Immature natural killer cell (primary cell): ENCODE measurements at regions not wholly inside any gene's neighbourhood (a gene's known extent, or its start where the extent isn't known, plus 50 kb on each side); places are given as distances from the start of the nearest gene placed in this dataset.
A peak's percentile ranks its signal among the peaks of the same experiment; 100 is the strongest.

Experiments
- DNase-seq, 3 donors: peaks; one replicate each; pipeline ENCODE4 v3.0.0; 2022; ENCODE audit warnings: mixed read lengths in 1 of 3
- H3K27ac Mint-ChIP-seq, 6 donors: one replicate each; pipeline ENCODE4 v1.8.0; 2020; ENCODE audit warnings: mixed read lengths in 6 of 6, mild to moderate bottlenecking in 5 of 6, inconsistent platforms in 4 of 6, moderate library complexity in 3 of 6
- H3K27me3 Mint-ChIP-seq, 3 donors: one replicate each; pipeline ENCODE4 v1.8.0; 2020 to 2021; ENCODE audit warnings: low read depth in 3 of 3, mild to moderate bottlenecking in 3 of 3, mixed read lengths in 3 of 3, moderate library complexity in 3 of 3, inconsistent platforms in 1 of 3
- H3K36me3 Mint-ChIP-seq, 3 donors: one replicate each; pipeline ENCODE4 v1.8.0; 2020; ENCODE audit warnings: mixed read lengths in 3 of 3, inconsistent platforms in 2 of 3, mild to moderate bottlenecking in 2 of 3
- H3K4me1 Mint-ChIP-seq, 2 donors: one replicate each; pipeline ENCODE4 v1.8.0; 2020; ENCODE audit warnings: inconsistent platforms in 2 of 2, mild to moderate bottlenecking in 2 of 2, mixed read lengths in 2 of 2, moderate library complexity in 1 of 2
- H3K4me3 Mint-ChIP-seq, 5 donors: one replicate each; pipeline ENCODE4 v1.8.0; 2020; ENCODE audit warnings: mild to moderate bottlenecking in 5 of 5, mixed read lengths in 5 of 5, inconsistent platforms in 3 of 5, moderate library complexity in 3 of 5
- H3K9me3 Mint-ChIP-seq, 6 donors: one replicate each; pipeline ENCODE4 v1.8.0; 2020; ENCODE audit warnings: mild to moderate bottlenecking in 6 of 6, mixed read lengths in 6 of 6, inconsistent platforms in 4 of 6, moderate library complexity in 3 of 6

DNA sequence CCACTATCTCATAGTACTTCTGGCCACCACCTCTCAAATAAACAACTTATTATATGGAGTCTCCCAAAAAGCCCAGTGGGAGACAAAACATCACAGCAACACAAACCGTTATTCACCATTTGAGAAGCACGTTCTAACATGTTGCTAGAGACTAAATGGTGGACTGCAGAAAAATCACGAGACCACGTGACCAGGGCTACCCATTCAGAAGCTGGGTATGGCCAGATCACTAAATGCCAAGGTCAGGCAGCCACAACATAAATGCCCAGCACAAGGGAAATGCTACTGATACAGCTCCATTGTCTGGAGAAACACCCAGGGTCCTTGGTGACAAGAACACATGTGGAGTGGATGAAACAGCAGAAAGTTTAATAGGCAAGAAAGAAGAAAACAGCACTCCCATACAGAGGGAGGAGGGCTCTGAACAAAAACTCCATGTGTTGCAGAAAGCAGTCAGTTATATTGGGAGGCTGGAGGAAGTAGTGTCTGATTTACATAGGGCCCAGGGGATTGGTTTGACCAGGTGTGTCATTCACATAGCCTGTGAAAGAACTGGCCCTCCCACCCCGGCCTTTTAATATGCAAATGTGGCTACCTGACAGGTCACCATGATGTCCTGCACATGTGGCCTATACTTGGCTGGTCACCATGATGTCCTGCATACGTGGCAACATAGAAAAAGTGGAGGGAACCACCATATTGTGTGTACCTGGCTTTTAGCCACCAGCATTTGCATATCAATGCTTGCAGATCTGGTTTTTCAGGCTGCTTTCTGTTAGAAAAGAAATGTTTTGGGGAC is 97.2 kb downstream of the TRIM36 start:
- Mint-ChIP-seq H3K27ac (no peak overlapping the region), H3K9me3 (no peaks in the 10 kb centered on the region), H3K4me1 (peaks cover 27 to 35% of the 10 kb centered on the region in 2 donors), H3K36me3 (no peaks in the 10 kb centered on the region), H3K27me3 (peaks cover 2 to 11% (median 7%) of the 10 kb centered on the region in 3 donors), H3K4me3 (no peak overlapping the region)
- DNase-seq, result no peak

DNA sequence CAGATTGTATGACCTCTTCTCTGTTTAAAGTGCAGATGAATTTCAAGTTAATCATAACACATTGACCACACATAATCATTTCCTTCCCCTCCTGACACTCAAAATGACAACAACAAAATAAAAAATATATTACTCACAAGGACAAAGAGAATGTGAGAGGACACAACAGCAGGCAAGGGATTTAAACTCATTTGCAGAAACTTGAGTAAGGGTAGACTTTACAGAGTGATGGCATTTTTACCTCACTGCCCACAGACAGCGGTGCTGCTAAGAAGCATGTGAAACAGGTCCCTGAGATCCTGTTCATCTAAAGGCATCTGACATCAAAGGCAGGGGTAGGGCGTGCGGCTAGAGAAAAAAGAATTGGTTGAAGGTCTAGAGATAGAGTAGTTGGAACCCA is 99.0 kb downstream of the TRIM36 start:
- peak in 1 of 3 donors; percentile 2 for DNase-seq
- Mint-ChIP-seq H3K4me3 (peak overlapping the region in 3 of 5 donors; percentile 1 to 64 (median 7)), H3K27me3 (peaks cover 2 to 11% (median 7%) of the 10 kb centered on the region in 3 donors), H3K36me3 (no peaks in the 10 kb centered on the region), H3K27ac (peak overlapping the region; percentile 38 to 87 (median 64)), H3K4me1 (peaks cover 27 to 35% of the 10 kb centered on the region in 2 donors), H3K9me3 (no peaks in the 10 kb centered on the region)

DNA sequence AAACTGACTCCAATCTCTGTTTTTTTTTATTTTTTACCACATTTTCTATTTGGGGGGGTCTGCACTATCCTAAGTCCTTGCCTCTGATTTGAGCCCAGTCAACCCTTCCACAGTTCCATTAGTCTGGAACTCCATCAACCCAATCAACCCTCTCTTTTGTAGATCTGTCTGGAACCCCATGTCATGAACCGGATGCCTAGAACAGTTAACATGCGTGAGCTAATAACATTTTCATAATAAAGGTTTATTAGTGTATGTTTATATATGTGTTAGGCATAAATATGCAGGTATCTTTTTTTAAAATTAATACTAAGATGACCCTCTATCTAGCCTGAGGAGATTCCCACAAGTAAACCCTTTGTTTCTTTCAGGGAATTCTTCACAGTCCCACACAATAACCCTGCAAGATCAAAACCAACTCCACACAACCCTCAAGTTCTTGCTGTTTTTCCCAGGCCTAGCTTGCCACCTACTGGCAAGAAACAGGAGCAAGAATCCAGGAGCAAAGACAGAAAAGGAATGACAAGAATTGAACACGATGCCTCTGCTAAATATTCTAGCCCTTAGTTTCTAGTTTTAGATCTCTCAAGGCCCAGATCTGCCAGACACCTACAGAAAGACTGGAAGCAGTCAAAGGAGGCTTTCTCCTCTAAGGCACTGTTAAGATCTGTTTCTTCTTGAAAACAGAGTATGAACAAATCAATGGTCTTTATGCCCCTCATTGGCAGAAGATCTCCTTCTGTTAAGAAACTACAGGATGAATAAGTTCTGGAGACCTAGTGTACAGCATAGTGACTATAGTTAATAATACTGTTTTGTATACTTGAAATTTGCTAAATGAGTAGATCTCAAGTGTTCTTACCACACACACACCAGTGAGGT is 100.4 kb downstream of the TRIM36 start:
- no peaks in the 10 kb centered on the region for H3K36me3 Mint-ChIP-seq
- DNase-seq, result peak; percentile 11 to 23 (median 20)
- peak overlapping the region in 3 of 5 donors; percentile 61 to 84 (median 61) for H3K4me3 Mint-ChIP-seq
- H3K4me1 Mint-ChIP-seq, result peaks cover 27 to 35% of the 10 kb centered on the region in 2 donors
- H3K27me3 Mint-ChIP-seq, result peaks cover 2 to 11% (median 7%) of the 10 kb centered on the region in 3 donors
- no peaks in the 10 kb centered on the region for H3K9me3 Mint-ChIP-seq
- H3K27ac Mint-ChIP-seq, result peak overlapping the region in 5 of 6 donors; percentile 27 to 82 (median 69)

DNA sequence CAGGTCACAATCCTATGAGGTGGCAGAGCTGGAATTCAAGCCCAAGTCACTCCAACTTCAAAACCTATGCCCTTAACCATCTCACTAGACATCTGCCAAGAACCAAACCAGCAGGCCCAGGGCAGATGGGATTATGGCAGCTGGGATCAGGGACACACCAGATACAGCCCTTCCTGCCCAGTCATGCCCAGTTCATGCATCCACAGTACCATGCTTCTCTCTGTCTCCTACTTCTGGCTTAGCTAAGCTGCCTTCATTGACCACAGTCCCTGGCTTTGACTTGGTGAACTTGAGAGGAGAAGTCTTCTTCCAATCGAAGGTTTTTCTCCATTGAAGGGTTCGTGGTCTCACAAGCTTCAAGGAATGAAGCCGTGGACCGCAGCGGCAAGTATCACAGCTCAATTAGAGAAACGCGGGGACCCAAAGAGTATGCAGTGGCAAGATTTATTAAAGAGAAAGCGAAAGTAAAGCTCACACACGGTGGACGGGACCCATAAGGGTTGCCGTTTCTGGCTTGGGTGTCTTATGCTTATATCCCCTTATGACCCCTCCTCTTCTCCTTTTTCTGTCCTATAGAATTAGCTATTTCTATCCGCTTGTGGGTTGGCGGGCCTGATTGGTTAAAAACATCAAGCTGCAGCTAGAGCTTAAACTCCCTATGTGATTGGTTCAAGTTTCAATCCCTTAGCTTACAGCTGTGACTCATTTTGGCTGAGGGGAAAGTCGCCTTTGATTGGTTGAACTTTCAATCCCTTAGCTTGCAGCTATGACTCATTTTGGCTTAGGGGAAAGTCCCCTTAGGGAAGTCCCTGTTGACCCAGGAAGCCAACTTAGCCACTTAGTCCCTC is 101.2 kb downstream of the TRIM36 start:
- Mint-ChIP-seq H3K27me3 (peaks cover 2 to 11% (median 3%) of the 10 kb centered on the region in 3 donors), H3K4me1 (peaks cover 27 to 35% of the 10 kb centered on the region in 2 donors), H3K4me3 (peak overlapping the region; percentile 50 to 84 (median 61)), H3K9me3 (no peaks in the 10 kb centered on the region), H3K27ac (peak overlapping the region; percentile 38 to 82 (median 66)), H3K36me3 (no peaks in the 10 kb centered on the region)
- DNase-seq, result peak; percentile 22 to 65 (median 35)

DNA sequence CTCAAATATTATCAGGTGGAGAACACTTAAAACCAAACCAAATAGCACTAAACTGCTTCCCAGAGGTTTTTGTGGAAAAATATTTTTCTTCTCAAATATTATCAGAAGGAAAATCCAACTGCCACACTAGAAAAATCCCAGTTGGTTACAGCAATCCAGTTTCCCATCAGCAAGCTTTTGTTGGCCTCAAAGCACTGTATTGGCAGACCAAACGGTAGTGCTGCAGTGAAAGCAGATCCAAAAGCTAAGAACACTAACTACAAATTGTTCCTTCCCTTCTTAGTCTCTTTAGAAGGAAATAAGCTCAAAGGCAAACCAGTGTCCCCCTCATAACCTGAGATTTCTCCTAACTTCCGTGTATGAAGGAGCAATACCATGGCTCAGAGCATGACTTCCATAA is 105.3 kb downstream of the TRIM36 start:
- Mint-ChIP-seq H3K9me3 (no peaks in the 10 kb centered on the region), H3K27ac (no peak overlapping the region), H3K4me1 (peaks cover 11 to 16% of the 10 kb centered on the region in 2 donors), H3K27me3 (peaks cover 0 to 8% (median 3%) of the 10 kb centered on the region in 3 donors), H3K36me3 (no peaks in the 10 kb centered on the region), H3K4me3 (no peak overlapping the region)
- DNase-seq, result no peak

DNA sequence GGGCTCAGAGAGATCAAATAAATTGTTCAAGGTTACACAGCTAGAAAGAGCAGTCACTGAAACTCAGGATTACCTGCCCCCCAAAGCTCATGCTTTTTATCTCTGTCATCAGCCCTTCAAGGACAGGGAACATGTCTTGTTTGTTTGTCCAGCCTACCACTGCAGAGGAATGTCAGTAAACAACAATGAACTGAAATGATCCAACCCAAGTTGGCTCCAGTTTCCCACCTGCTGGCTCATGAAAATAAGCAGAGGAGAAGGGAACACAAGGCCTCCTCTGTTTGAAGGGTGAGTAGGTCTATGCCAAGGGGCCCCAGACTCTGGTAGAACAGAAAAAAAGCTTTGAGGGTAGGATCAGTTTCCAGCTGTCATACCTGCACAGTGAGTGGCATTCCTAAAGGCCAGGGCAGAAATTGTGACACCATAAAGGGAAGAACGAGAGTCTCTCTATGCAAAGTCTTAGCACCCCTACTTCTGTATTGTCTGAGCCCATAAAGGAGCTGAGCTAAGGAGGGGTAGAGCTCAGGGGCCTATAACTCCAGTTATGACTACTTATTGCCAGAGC is 115.2 kb downstream of the TRIM36 start:
- no peaks in the 10 kb centered on the region for H3K36me3 Mint-ChIP-seq
- H3K9me3 Mint-ChIP-seq, result peaks cover 0 to 5% (median 0%) of the 10 kb centered on the region in 6 donors
- H3K4me1 Mint-ChIP-seq, result no peaks in the 10 kb centered on the region
- H3K4me3 Mint-ChIP-seq, result no peak overlapping the region
- H3K27ac Mint-ChIP-seq, result no peak overlapping the region
- peaks cover 0 to 6% (median 3%) of the 10 kb centered on the region in 3 donors for H3K27me3 Mint-ChIP-seq
- DNase-seq, result no peak

DNA sequence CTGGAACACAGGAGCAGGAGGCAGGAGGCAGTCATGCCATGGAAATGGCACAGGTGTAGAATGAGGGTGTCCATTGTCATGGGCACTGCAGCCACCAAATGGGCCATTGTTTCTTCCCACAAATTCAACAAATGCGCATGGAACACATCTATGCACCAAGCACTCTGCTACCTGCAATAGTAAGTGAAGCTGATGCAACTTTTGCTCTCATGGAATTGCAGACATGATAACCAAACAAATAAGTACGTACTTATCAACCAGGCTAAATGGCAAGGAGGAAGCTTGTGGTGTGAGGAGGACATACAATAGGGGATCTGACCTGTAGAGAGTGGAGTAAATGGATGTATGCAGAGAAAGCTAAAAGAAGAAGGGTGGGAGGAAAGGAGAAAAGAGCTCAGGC is 116.8 kb downstream of the TRIM36 start:
- Mint-ChIP-seq H3K36me3 (no peaks in the 10 kb centered on the region), H3K4me1 (no peaks in the 10 kb centered on the region), H3K27ac (no peak overlapping the region), H3K9me3 (peaks cover 0 to 5% (median 0%) of the 10 kb centered on the region in 6 donors), H3K27me3 (peaks cover 0 to 7% (median 6%) of the 10 kb centered on the region in 3 donors), H3K4me3 (no peak overlapping the region)
- no peak for DNase-seq

DNA sequence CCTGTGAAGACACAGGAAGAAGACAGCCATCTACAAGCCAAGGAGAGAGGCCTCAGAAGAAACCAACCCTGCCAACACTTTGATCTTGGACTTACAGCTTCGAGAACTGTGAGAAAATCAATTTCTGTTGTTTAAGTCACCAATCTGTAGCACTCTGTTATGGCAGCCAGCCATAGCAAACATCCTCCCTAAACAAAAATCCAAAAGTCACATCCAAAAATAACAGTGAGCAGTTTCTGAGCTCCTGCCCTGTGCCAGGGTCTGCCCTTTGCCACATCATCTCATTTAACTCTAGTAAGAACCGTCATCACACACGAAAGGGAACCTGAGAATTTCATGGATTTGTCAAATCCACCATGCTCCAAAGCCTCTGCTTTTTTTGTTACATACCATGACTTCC is 118.8 kb downstream of the TRIM36 start:
- H3K27me3 Mint-ChIP-seq, result peaks cover 0 to 10% (median 6%) of the 10 kb centered on the region in 3 donors
- DNase-seq, result no peak
- no peaks in the 10 kb centered on the region for H3K4me1 Mint-ChIP-seq
- H3K36me3 Mint-ChIP-seq, result no peaks in the 10 kb centered on the region
- H3K4me3 Mint-ChIP-seq, result no peak overlapping the region
- H3K27ac Mint-ChIP-seq, result no peak overlapping the region
- peaks cover 0 to 9% (median 0%) of the 10 kb centered on the region in 6 donors for H3K9me3 Mint-ChIP-seq

DNA sequence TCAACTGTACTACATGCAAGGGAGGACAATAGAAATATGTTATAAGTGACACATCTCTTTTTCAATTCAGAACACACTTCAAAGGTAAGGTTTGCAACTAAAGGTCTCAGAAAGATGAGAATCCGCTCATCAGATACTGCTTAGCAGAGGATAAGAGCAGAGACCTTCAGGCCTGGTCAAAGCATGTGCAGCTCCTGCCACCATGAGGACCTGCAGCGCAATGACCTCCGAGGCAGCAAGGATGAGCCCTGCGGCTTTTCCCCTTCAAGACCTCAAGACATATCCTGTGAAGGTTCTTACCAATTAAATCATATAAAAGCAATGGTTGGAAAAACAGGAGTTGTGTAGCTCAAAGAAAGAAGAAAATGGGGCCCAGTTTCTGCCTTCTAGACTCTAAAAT is 135.8 kb downstream of the TRIM36 start:
- Mint-ChIP-seq H3K4me3 (no peak overlapping the region), H3K27me3 (peaks cover 1 to 6% (median 3%) of the 10 kb centered on the region in 3 donors), H3K36me3 (peaks cover 0 to 10% (median 0%) of the 10 kb centered on the region in 3 donors), H3K9me3 (peaks cover 10 to 29% (median 23%) of the 10 kb centered on the region in 6 donors), H3K4me1 (no peaks in the 10 kb centered on the region), H3K27ac (no peak overlapping the region)
- DNase-seq, result peak in 2 of 3 donors; percentile 17 to 22

DNA sequence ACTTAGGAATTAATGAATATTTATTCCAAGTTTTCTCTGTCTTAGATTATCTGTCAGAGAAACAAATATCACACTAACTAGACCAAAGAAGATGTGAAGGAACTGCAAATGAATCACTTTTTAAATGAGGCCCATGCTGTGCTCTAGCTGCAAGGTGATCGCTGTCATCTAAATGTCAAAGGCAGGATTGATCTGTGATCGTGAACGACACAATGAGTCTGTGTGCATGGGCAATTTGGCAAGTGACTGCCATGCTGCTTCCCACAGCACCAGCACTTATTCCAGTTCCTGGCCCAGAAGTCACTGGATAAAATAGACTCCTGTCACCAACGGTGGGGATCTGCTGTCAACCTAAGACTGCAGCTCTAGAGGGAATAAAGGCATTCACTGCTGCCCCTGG is 141.2 kb downstream of the TRIM36 start:
- no peak overlapping the region for H3K27ac Mint-ChIP-seq
- H3K4me1 Mint-ChIP-seq, result no peaks in the 10 kb centered on the region
- no peak for DNase-seq
- peaks cover 0 to 3% (median 0%) of the 10 kb centered on the region in 6 donors for H3K9me3 Mint-ChIP-seq
- H3K27me3 Mint-ChIP-seq, result peaks cover 2 to 6% (median 4%) of the 10 kb centered on the region in 3 donors
- H3K36me3 Mint-ChIP-seq, result no peaks in the 10 kb centered on the region
- no peak overlapping the region for H3K4me3 Mint-ChIP-seq

DNA sequence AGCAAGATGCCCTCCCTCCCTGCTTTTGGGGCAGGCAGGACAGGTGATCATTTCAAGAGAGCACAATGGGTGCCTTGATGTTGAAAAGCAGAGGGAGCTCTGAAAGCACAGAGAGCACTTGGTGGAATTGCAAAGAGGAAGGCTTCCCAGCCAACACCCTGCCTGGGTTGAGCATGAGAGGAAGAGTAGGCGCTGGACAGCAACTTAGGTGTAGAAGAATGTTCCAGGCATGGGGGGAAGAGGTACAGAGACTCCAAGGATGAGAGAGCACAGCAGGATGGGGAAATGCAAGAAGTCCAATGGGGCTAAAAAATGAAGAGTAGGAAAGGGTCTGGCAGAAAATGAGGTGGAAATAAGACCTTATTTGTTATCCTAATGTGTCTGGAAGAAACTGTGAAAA is 144.8 kb downstream of the TRIM36 start:
- Mint-ChIP-seq H3K4me3 (no peak overlapping the region), H3K4me1 (no peaks in the 10 kb centered on the region), H3K27me3 (peaks cover 0 to 4% (median 2%) of the 10 kb centered on the region in 3 donors), H3K9me3 (peaks cover 0 to 2% (median 0%) of the 10 kb centered on the region in 6 donors), H3K36me3 (no peaks in the 10 kb centered on the region), H3K27ac (no peak overlapping the region)
- no peak for DNase-seq

DNA sequence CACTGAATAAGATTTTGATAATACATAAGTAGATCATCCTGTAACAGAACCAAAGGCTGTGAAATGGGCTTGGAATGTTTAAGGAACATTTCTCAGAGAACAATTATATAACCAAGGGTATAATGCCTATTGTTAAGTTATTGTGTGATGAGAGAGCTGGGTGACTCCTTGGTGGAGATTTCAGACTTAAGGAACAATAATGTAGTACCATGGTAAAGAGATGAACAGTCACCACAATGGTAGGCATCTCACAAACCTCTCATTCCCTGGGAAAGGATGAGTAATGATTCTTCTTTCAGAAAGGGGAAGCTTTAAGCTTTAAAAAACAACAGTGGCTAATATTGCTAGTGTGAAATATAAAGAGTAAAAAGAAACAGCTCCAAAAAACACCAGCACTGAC is 147.4 kb downstream of the TRIM36 start:
- H3K9me3 Mint-ChIP-seq, result peaks cover 0 to 3% (median 0%) of the 10 kb centered on the region in 6 donors
- H3K27me3 Mint-ChIP-seq, result peaks cover 0 to 4% (median 2%) of the 10 kb centered on the region in 3 donors
- H3K27ac Mint-ChIP-seq, result no peak overlapping the region
- no peaks in the 10 kb centered on the region for H3K36me3 Mint-ChIP-seq
- H3K4me3 Mint-ChIP-seq, result no peak overlapping the region
- no peak for DNase-seq
- H3K4me1 Mint-ChIP-seq, result no peaks in the 10 kb centered on the region

DNA sequence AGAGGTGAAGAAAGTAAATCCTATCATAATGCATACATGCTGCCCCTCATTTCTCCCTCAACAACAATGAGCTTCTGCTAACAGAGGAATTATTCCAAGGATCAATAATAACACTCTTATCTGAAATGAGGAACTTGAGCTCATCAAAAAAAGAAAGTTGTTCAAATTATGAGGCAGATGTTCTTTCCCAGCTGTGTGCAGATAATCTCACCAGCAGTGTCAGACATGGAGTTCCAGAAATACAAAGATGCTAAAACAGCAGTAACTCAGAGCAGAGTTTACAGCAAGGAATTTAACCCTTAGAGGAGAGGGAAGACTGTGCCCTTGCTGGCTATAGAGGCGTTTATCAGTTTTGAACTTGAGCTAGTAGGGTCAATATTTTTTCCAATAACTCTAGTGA is 153.1 kb downstream of the TRIM36 start:
- H3K4me3 Mint-ChIP-seq, result no peak overlapping the region

More for the DNA sequence above, 153.1 kb downstream of the TRIM36 start:
- Mint-ChIP-seq H3K36me3 (no peaks in the 10 kb centered on the region), H3K4me1 (no peaks in the 10 kb centered on the region), H3K27me3 (peaks cover 0 to 3% (median 2%) of the 10 kb centered on the region in 3 donors), H3K9me3 (peaks cover 0 to 12% (median 6%) of the 10 kb centered on the region in 6 donors), H3K27ac (no peak overlapping the region)
- no peak for DNase-seq
